Uterus (tissue), 3 donors: ENCODE measurements at regions not wholly inside any gene's neighbourhood (a gene's known extent, or its start where the extent isn't known, plus 50 kb on each side); places are given as distances from the start of the nearest gene placed in this dataset.

Experiments
- DNase-seq, 2 donors: peaks; one replicate each; pipeline ENCODE4 v3.0.0-alpha.2; 2019 to 2020
- H3K27ac ChIP-seq, 2 donors: fragments of 200-600 bp; sonication (generic); 1 replicate in 1 of 2; 2 replicates in 1 of 2; pipeline ENCODE4 v1.5.1; 2016 to 2018
- H3K27me3 ChIP-seq, 2 donors: fragments of 200-600 bp; sonication (generic); one replicate each; pipeline ENCODE4 v1.5.1; 2018 to 2019; ENCODE audit warnings: control low read depth in 1 of 2
- H3K36me3 ChIP-seq, 2 donors: fragments of 200-600 bp; sonication (generic); one replicate each; pipeline ENCODE4 v1.5.1; 2019; ENCODE audit warnings: control low read depth in 1 of 2
- H3K4me1 ChIP-seq, 2 donors: fragments of 200-600 bp; sonication (generic); one replicate each; pipeline ENCODE4 v1.5.1; 2018 to 2019; ENCODE audit warnings: control low read depth in 1 of 2
- H3K4me3 ChIP-seq, 2 donors: fragments of 200-600 bp; sonication (generic); 1 replicate in 1 of 2; 2 replicates in 1 of 2; pipeline ENCODE4 v1.5.1; 2018 to 2019; ENCODE audit warnings: mild to moderate bottlenecking in 1 of 2
- H3K9me3 ChIP-seq, 2 donors: fragments of 200-600 bp; sonication (generic); one replicate each; pipeline ENCODE4 v1.5.1; 2019; ENCODE audit warnings: control low read depth in 1 of 2
- CTCF ChIP-seq, 4 experiments: fragments of 200-600 bp in 2 of 4; fragments of 450-650 bp in 2 of 4; sonication (generic) in 2 of 4; IDR thresholded peaks; one replicate each; pipeline ENCODE4 v1.5.1; 2016 to 2019; ENCODE audit warnings: antibody characterized with exemption in 4 of 4, mild to moderate bottlenecking in 2 of 4, moderate library complexity in 1 of 4
- POLR2A ChIP-seq, 2 donors: fragments of 450-650 bp; IDR thresholded peaks; one replicate each; pipeline ENCODE4 v1.6.1; 2016; ENCODE audit warnings: antibody characterized with exemption in 2 of 2, mild to moderate bottlenecking in 1 of 2, moderate library complexity in 1 of 2
- intact Hi-C: fragments of 100-400 bp; cut with DNase I; formaldehyde crosslinking; loops from one replicate; pipeline ENCODE4 v1.15.1; 2023; ENCODE audit warnings: low total_unique reads
- donor health status: DM: yes; HTN: yes; CAD: no.

DNA sequence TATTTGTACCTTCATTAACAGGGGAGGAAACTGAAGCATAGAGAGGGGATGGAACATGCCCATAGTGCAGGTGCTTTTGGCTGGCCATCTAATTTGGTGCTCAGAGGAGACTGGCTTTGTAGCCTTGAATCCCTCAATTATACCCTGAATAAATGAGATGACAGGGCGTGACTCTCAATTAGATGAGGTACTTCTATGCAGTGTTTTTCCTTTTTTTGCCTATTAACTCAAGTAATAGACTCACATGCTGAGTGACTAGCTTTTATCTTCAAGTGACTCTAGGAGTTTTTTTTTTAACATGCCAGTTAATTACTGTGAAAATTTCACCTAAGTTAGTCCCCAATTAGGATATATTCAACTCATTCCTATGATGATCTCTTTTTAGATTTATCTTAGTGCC lies 243.7 kb downstream of the DACT1 start:
- Histone ChIP-seq H3K4me1 (no peaks in the 10 kb centered on the region), H3K27me3 (no peaks in the 10 kb centered on the region), H3K27ac (no peak overlapping the region), H3K36me3 (no peaks in the 10 kb centered on the region), H3K4me3 (no peak overlapping the region), H3K9me3 (no peaks in the 10 kb centered on the region)
- TF ChIP-seq CTCF (IDR thresholded peaks at IDR 0.05): no peak
- TF ChIP-seq POLR2A (IDR thresholded peaks at IDR 0.05): no peak
- no peak for DNase-seq
- intact Hi-C loops: no loop called here

DNA sequence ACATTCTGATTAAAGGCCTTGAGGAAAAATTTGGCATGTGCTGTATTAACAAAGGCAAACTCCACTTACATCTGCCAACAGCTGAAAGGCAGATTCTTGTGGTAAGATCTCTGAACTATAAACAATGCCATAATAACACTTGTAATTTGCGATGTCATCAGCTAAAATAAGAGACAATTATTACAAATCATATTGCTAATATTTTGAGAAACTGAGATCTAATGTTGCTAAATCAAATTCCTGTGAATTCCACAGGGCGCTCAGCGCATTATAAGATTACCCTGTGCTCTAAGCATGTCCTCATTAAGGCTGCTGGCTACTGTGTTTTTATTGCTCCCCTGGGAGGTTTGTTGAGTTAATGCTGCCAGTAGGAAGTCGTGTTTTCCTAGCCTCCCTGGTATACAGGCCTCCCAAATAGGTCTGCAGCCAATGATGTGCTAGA lies 244.8 kb downstream of the DACT1 start:
- intact Hi-C loops: no loop called here
- Histone ChIP-seq H3K9me3 (no peaks in the 10 kb centered on the region), H3K4me1 (no peaks in the 10 kb centered on the region), H3K4me3 (no peak overlapping the region), H3K36me3 (no peaks in the 10 kb centered on the region), H3K27ac (no peak overlapping the region), H3K27me3 (no peaks in the 10 kb centered on the region)
- TF ChIP-seq POLR2A (IDR thresholded peaks at IDR 0.05) (no peak), CTCF (IDR thresholded peaks at IDR 0.05) (no peak)
- DNase-seq: no peak

- Histone ChIP-seq H3K4me1 (no peaks in the 10 kb centered on the region), H3K27ac (no peak overlapping the region), H3K4me3 (no peak overlapping the region), H3K36me3 (no peaks in the 10 kb centered on the region), H3K9me3 (no peaks in the 10 kb centered on the region), H3K27me3 (peaks cover 0 to 4% of the 10 kb centered on the region in 2 donors)
- TF ChIP-seq CTCF (IDR thresholded peaks at IDR 0.05): no peak
- no peak for TF ChIP-seq POLR2A (IDR thresholded peaks at IDR 0.05)
- DNase-seq: no peak
- intact Hi-C loops: no loop called here
Measured at GRCh38 chr14:58884442-58884841, 246.7 kb downstream of the DACT1 start.

- no peak overlapping the region for H3K4me3 ChIP-seq
- intact Hi-C loops: no loop called here
Measured at GRCh38 chr14:58887931-58888330, 250.2 kb downstream of the DACT1 start.

More at GRCh38 chr14:58887931-58888330, 250.2 kb downstream of the DACT1 start:
- Histone ChIP-seq H3K27me3 (peaks cover 0 to 4% of the 10 kb centered on the region in 2 donors), H3K9me3 (no peaks in the 10 kb centered on the region), H3K4me1 (no peaks in the 10 kb centered on the region), H3K27ac (no peak overlapping the region), H3K36me3 (no peaks in the 10 kb centered on the region)
- no peak for DNase-seq
- TF ChIP-seq CTCF (IDR thresholded peaks at IDR 0.05) (no peak), POLR2A (IDR thresholded peaks at IDR 0.05) (no peak)
